Gastrocnemius medialis (tissue), 4 donors: ENCODE measurements at regions not wholly inside any gene's neighbourhood (a gene's known extent, or its start where the extent isn't known, plus 50 kb on each side); places are given as distances from the start of the nearest gene placed in this dataset.

Experiments used
- POLR2A ChIP-seq, 2 donors: fragments of 450-650 bp; IDR thresholded peaks; one replicate each; pipeline ENCODE4 v1.6.1; 2017; ENCODE audit warnings: antibody characterized with exemption in 2 of 2, mild to moderate bottlenecking in 2 of 2, moderate library complexity in 2 of 2
- TF ChIP-seq, protein P1 (sequence below), 5 experiments: fragments of 450-650 bp in 3 of 5; fragments of 200-600 bp in 2 of 5; sonication (generic) in 2 of 5; IDR thresholded peaks in 4 of 5; conservative IDR thresholded peaks in 1 of 5; 1 replicate in 4 of 5; 2 replicates in 1 of 5; pipeline ENCODE4 v1.5.1; 2016 to 2019; ENCODE audit warnings: antibody characterized with exemption in 5 of 5, mild to moderate bottlenecking in 3 of 5, moderate library complexity in 3 of 5

DNA sequence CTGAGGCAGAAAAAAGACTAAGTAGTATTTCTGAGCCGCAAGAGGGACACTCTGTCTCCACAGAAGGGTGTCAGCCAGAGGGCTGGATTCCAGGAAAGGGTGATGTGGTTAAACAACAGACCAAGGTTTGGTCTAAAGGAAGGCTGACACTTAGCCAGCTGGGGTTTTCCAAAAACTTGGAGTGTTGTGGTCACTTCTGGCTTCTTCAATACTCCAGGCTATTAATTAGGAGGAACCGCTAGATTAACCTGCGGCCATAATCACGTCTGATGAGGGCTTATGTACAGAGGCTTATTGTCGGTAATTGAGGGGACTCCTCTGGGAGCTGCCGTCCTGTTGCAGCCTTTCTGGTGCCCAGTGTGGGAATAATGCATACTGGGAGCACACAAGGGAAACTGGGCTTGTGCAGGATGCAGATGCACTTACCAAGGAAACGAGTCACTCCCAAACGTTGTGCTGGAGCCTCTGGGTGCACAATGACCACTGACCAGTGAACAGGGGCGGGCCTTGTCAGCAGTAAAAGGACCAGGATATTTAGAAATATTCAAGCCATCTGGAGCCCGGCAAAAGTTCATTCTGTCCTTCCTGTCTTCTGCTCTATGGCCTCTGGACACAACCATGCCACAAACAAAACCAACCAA is 70.2 kb upstream of the TUT7 start:
- TF ChIP-seq, protein P1, sequence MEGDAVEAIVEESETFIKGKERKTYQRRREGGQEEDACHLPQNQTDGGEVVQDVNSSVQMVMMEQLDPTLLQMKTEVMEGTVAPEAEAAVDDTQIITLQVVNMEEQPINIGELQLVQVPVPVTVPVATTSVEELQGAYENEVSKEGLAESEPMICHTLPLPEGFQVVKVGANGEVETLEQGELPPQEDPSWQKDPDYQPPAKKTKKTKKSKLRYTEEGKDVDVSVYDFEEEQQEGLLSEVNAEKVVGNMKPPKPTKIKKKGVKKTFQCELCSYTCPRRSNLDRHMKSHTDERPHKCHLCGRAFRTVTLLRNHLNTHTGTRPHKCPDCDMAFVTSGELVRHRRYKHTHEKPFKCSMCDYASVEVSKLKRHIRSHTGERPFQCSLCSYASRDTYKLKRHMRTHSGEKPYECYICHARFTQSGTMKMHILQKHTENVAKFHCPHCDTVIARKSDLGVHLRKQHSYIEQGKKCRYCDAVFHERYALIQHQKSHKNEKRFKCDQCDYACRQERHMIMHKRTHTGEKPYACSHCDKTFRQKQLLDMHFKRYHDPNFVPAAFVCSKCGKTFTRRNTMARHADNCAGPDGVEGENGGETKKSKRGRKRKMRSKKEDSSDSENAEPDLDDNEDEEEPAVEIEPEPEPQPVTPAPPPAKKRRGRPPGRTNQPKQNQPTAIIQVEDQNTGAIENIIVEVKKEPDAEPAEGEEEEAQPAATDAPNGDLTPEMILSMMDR (IDR thresholded peaks at IDR 0.05 in 4 of 5, conservative IDR thresholded peaks at IDR 0.05 in 1 of 5), result no peak
- TF ChIP-seq POLR2A (IDR thresholded peaks at IDR 0.05), result no peak
